ENCODE measurements at regions not wholly inside any gene's neighbourhood (a gene's known extent, or its start where the extent isn't known, plus 50 kb on each side); places are given as distances from the start of the nearest gene placed in this dataset.

DNA sequence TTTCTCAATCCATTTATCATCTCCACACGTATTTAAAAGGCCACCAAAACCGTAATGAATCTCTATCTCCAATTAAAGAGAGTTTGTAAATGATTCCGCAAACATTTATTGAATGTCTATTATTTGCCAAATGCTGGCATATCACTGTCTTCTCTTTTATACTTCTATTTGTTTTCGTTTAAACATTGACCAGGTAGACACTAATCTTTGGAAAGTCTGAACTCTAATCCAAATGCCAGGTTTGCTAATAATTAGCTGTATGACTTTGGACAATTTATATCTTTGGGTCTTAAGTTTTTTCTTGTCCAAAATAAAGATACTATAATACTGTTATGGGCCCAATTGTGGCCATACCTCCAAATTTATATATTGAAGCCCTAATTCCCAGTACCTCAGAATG lies 299.2 kb upstream of the TBX18 start:
- Histone ChIP-seq H3K27me3 (ENCODE audit: insufficient read depth, low read length) (no peaks in the 10 kb centered on the region), H3K4me1 (ENCODE audit: insufficient read depth, low read length, severe bottlenecking) (no peaks in the 10 kb centered on the region), H3K9me3 (ENCODE audit: low read length) (no peaks in the 10 kb centered on the region), H2AFZ (ENCODE audit: low read length) (no peak overlapping the region), H3K79me2 (ENCODE audit: insufficient read depth, low read length) (no peaks in the 10 kb centered on the region), H4K20me1 (ENCODE audit: insufficient read depth, low read length) (no peaks in the 10 kb centered on the region), H3K9ac (ENCODE audit: low read length) (no peak overlapping the region), H3K4me3 (ENCODE audit: low read depth, low read length, poor library complexity, severe bottlenecking) (no peak overlapping the region), H3K36me3 (ENCODE audit: insufficient read depth, low read length) (no peaks in the 10 kb centered on the region), H3K9me2 (ENCODE audit: low read depth, low read length) (no peaks in the 10 kb centered on the region), H3K27ac (ENCODE audit: low read depth, low read length, poor library complexity, severe bottlenecking) (no peak overlapping the region), H3K4me2 (ENCODE audit: low read length) (no peak overlapping the region), H3F3A (ENCODE audit: insufficient read depth, low read length) (no peaks in the 10 kb centered on the region)
- TF ChIP-seq EZH2 (IDR thresholded peaks at IDR 0.05; ENCODE audit: borderline replicate concordance, low read length) = no peak
- TF ChIP-seq, protein P1, sequence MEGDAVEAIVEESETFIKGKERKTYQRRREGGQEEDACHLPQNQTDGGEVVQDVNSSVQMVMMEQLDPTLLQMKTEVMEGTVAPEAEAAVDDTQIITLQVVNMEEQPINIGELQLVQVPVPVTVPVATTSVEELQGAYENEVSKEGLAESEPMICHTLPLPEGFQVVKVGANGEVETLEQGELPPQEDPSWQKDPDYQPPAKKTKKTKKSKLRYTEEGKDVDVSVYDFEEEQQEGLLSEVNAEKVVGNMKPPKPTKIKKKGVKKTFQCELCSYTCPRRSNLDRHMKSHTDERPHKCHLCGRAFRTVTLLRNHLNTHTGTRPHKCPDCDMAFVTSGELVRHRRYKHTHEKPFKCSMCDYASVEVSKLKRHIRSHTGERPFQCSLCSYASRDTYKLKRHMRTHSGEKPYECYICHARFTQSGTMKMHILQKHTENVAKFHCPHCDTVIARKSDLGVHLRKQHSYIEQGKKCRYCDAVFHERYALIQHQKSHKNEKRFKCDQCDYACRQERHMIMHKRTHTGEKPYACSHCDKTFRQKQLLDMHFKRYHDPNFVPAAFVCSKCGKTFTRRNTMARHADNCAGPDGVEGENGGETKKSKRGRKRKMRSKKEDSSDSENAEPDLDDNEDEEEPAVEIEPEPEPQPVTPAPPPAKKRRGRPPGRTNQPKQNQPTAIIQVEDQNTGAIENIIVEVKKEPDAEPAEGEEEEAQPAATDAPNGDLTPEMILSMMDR (IDR thresholded peaks at IDR 0.05; ENCODE audit: low read length) = no peak

DNA sequence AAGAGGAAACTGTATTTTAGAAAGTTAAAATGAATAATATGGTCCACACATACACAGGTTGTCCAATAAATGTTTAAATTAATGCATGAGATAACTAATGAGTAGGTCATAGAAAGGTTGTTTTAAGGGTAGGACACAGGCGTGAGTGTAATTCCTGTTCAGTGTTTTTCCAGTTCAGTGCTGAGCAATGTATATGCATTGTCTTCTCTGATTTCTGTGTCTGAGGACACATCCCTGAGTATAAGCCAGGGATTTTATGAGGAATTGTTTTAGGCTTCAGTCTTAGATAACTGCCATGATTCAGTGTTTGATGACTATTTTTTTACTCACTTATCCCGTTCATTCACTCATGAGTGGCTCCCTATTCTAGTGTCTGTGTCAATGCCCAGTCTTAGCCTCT lies 298.5 kb upstream of the TBX18 start:
- no peak for TF ChIP-seq EZH2 (IDR thresholded peaks at IDR 0.05; ENCODE audit: borderline replicate concordance, low read length)
- TF ChIP-seq, protein P1 (IDR thresholded peaks at IDR 0.05; ENCODE audit: low read length) = no peak
- Histone ChIP-seq H2AFZ (ENCODE audit: low read length) (no peak overlapping the region), H3K9me3 (ENCODE audit: low read length) (no peaks in the 10 kb centered on the region), H3F3A (ENCODE audit: insufficient read depth, low read length) (no peaks in the 10 kb centered on the region), H3K79me2 (ENCODE audit: insufficient read depth, low read length) (no peaks in the 10 kb centered on the region), H3K4me2 (ENCODE audit: low read length) (no peak overlapping the region), H3K4me1 (ENCODE audit: insufficient read depth, low read length, severe bottlenecking) (no peaks in the 10 kb centered on the region), H3K27me3 (ENCODE audit: insufficient read depth, low read length) (no peaks in the 10 kb centered on the region), H3K9me2 (ENCODE audit: low read depth, low read length) (no peaks in the 10 kb centered on the region), H4K20me1 (ENCODE audit: insufficient read depth, low read length) (no peaks in the 10 kb centered on the region), H3K36me3 (ENCODE audit: insufficient read depth, low read length) (no peaks in the 10 kb centered on the region), H3K9ac (ENCODE audit: low read length) (no peak overlapping the region), H3K4me3 (ENCODE audit: low read depth, low read length, poor library complexity, severe bottlenecking) (no peak overlapping the region), H3K27ac (ENCODE audit: low read depth, low read length, poor library complexity, severe bottlenecking) (no peak overlapping the region)

DNA sequence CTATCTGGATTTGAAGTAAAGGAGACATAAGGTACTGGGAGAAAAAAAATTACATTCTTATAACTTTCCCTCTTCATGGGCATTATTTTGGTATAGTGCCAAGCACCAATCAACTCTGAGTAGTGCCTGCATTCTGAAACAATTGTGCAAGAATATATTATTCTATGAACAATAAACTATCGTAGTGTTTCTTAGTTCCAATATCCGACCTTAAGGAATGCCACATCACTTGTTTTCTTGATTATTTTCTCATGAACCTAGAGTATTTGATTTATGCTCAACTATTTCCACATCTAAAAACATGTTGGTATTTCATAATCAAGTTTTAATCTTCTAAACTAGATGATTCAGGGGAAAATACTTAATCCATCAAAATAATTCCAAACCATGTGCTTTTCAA lies 294.4 kb upstream of the TBX18 start:
- Histone ChIP-seq H4K20me1 (ENCODE audit: insufficient read depth, low read length) (no peaks in the 10 kb centered on the region), H3K27ac (ENCODE audit: low read depth, low read length, poor library complexity, severe bottlenecking) (no peak overlapping the region), H3F3A (ENCODE audit: insufficient read depth, low read length) (no peaks in the 10 kb centered on the region), H3K4me1 (ENCODE audit: insufficient read depth, low read length, severe bottlenecking) (no peaks in the 10 kb centered on the region), H3K27me3 (ENCODE audit: insufficient read depth, low read length) (no peaks in the 10 kb centered on the region), H3K9me3 (ENCODE audit: low read length) (no peaks in the 10 kb centered on the region), H2AFZ (ENCODE audit: low read length) (no peak overlapping the region), H3K36me3 (ENCODE audit: insufficient read depth, low read length) (no peaks in the 10 kb centered on the region), H3K9ac (ENCODE audit: low read length) (no peak overlapping the region), H3K4me2 (ENCODE audit: low read length) (no peak overlapping the region), H3K79me2 (ENCODE audit: insufficient read depth, low read length) (no peaks in the 10 kb centered on the region), H3K9me2 (ENCODE audit: low read depth, low read length) (no peaks in the 10 kb centered on the region), H3K4me3 (ENCODE audit: low read depth, low read length, poor library complexity, severe bottlenecking) (no peak overlapping the region)
- TF ChIP-seq EZH2 (IDR thresholded peaks at IDR 0.05; ENCODE audit: borderline replicate concordance, low read length) = no peak
- TF ChIP-seq, protein P1 (IDR thresholded peaks at IDR 0.05; ENCODE audit: low read length) = no peak
